Neural cell (in vitro differentiated cells): ENCODE measurements at regions not wholly inside any gene's neighbourhood (a gene's known extent, or its start where the extent isn't known, plus 50 kb on each side); places are given as distances from the start of the nearest gene placed in this dataset.

ENCODE experiments used
- H2AFZ ChIP-seq: fragments of 200-600, 300-800 bp; sonication (generic), shearing (Covaris generic); 2 replicates; pipeline ENCODE4 v1.6.0; 2014; ENCODE audit warnings: low read depth, mild to moderate bottlenecking, antibody characterized with exemption, low read length, moderate library complexity
- H3F3A ChIP-seq: fragments of 200-600 bp; shearing (Covaris generic); 2 replicates; pipeline ENCODE4 v1.6.1; 2016; ENCODE audit warnings: mild to moderate bottlenecking, moderate library complexity, mixed read lengths, antibody characterized with exemption, low read length; ENCODE audit not compliant: insufficient read depth, poor library complexity, severe bottlenecking
- H3K27ac ChIP-seq: fragments of 200-600, 300-800 bp; sonication (generic), shearing (Covaris generic); 2 replicates; pipeline ENCODE4 v1.5.1; 2014; ENCODE audit warnings: mild to moderate bottlenecking, low read length, moderate library complexity
- H3K27me3 ChIP-seq: fragments of 300-800, 200-600 bp; sonication (generic), shearing (Covaris generic); 2 replicates; pipeline ENCODE4 v1.6.0; 2014; ENCODE audit warnings: mild to moderate bottlenecking, low read depth, low read length, moderate library complexity; ENCODE audit not compliant: insufficient read depth
- H3K36me3 ChIP-seq: fragments of 300-800, 200-600 bp; sonication (generic), shearing (Covaris generic); 2 replicates; pipeline ENCODE4 v1.5.1; 2014; ENCODE audit warnings: mild to moderate bottlenecking, antibody characterized with exemption, low read length, moderate library complexity; ENCODE audit not compliant: insufficient read depth
- H3K4me2 ChIP-seq: fragments of 300-800, 200-600 bp; sonication (generic), shearing (Covaris generic); 2 replicates; pipeline ENCODE4 v1.6.0; 2014; ENCODE audit warnings: mild to moderate bottlenecking, low read length
- H3K4me3 ChIP-seq: fragments of 300-800, 200-600 bp; sonication (generic), shearing (Covaris generic); 2 replicates; pipeline ENCODE4 v1.5.1; 2014; ENCODE audit warnings: mild to moderate bottlenecking, low read length, moderate library complexity
- H3K79me2 ChIP-seq: fragments of 200-600 bp; shearing (Covaris generic); replicated peaks from 2 replicates; pipeline ENCODE4 v1.6.0; 2014; ENCODE audit warnings: mild to moderate bottlenecking, low read length, moderate library complexity; ENCODE audit not compliant: insufficient read depth
- H3K9ac ChIP-seq: fragments of 300-800, 200-600 bp; sonication (generic), shearing (Covaris generic); 2 replicates; pipeline ENCODE4 v1.6.1; 2016; ENCODE audit warnings: mild to moderate bottlenecking, low read length, mixed read lengths
- H3K9me2 ChIP-seq: fragments of 200-600 bp; shearing (Covaris generic); 2 replicates; pipeline ENCODE4 v1.6.1; 2016; ENCODE audit warnings: mild to moderate bottlenecking, low read length, mixed read lengths; ENCODE audit not compliant: insufficient read depth
- H3K9me3 ChIP-seq: fragments of 200-600, 300-800 bp; sonication (generic), shearing (Covaris generic); 2 replicates; pipeline ENCODE4 v1.6.1; 2016; ENCODE audit warnings: mild to moderate bottlenecking, mixed run types, low read length, moderate library complexity, mixed read lengths
- H4K20me1 ChIP-seq: fragments of 200-600 bp; shearing (Covaris generic); 2 replicates; pipeline ENCODE4 v1.6.1; 2016; ENCODE audit warnings: mild to moderate bottlenecking, mixed run types; ENCODE audit not compliant: insufficient read depth
- EP300 ChIP-seq: fragments of 450-650 bp; conservative IDR thresholded peaks from 2 replicates; pipeline ENCODE4 v1.6.1; 2014; ENCODE audit warnings: antibody characterized with exemption, mild to moderate bottlenecking, moderate library complexity; ENCODE audit not compliant: poor library complexity, severe bottlenecking
- EZH2 ChIP-seq: fragments of 200-600, 300-800 bp; shearing (Covaris generic), sonication (generic); IDR thresholded peaks from 2 replicates; pipeline ENCODE4 v1.6.1; 2014; ENCODE audit warnings: antibody characterized with exemption, low read length, borderline replicate concordance, mild to moderate bottlenecking; ENCODE audit not compliant: insufficient read depth, poor library complexity, severe bottlenecking
- MXI1 ChIP-seq: fragments of 450-650 bp; conservative IDR thresholded peaks from 2 replicates; pipeline ENCODE4 v1.6.1; 2014; ENCODE audit warnings: antibody characterized with exemption, mild to moderate bottlenecking; ENCODE audit not compliant: poor library complexity, severe bottlenecking
- POLR2AphosphoS5 ChIP-seq: IDR thresholded peaks from 2 replicates; pipeline ENCODE4 v1.6.1; 2012
- RAD21 ChIP-seq: fragments of 450-650 bp; conservative IDR thresholded peaks from 2 replicates; pipeline ENCODE4 v1.6.1; 2014; ENCODE audit warnings: antibody characterized with exemption, mild to moderate bottlenecking, moderate library complexity
- SMC3 ChIP-seq: fragments of 450-650 bp; conservative IDR thresholded peaks from 2 replicates; pipeline ENCODE4 v1.6.1; 2014; ENCODE audit warnings: antibody characterized with exemption, mild to moderate bottlenecking, moderate library complexity; ENCODE audit not compliant: poor library complexity
- TAF1 ChIP-seq: IDR thresholded peaks from 2 replicates; pipeline ENCODE4 v1.6.1; 2012; ENCODE audit warnings: low read depth
- TF ChIP-seq, protein P1 (sequence below): fragments of 450-650 bp; IDR thresholded peaks from 2 replicates; pipeline ENCODE4 v1.5.1; 2014; ENCODE audit warnings: antibody characterized with exemption, mild to moderate bottlenecking, moderate library complexity; ENCODE audit not compliant: poor library complexity, severe bottlenecking
- TF ChIP-seq, protein P2 (sequence below): IDR thresholded peaks from 2 replicates; pipeline ENCODE4 v1.6.1; 2012; ENCODE audit warnings: borderline replicate concordance

DNA sequence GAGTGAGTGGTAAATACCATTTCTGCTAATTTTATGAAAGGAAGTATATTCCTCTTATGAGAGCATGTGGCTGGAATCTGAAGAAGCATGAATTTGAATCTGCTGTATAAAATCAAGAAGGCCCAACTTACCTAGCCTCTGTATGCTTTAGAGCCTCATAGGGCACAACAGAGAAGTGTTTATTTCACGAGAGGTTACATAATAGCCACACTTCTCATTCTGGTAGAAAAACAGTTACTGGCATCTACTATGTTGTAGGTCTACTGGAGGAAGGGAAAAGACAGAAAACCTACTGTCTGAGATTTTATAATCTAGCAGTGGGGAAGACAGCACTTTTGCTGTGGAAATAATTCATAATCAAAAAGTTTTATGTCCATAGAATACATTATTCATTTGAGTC lies 172.6 kb upstream of the ZNF608 start:
- Histone ChIP-seq H3K9me2 (no peaks in the 10 kb centered on the region), H3K9ac (no peak overlapping the region), H3K36me3 (no peaks in the 10 kb centered on the region), H2AFZ (no peak overlapping the region), H3K79me2 (no peaks in the 10 kb centered on the region), H3K27me3 (no peaks in the 10 kb centered on the region), H3K9me3 (no peaks in the 10 kb centered on the region), H4K20me1 (no peaks in the 10 kb centered on the region), H3F3A (peaks cover 5% of the 10 kb centered on the region), H3K4me3 (no peak overlapping the region), H3K27ac (no peak overlapping the region), H3K4me2 (no peak overlapping the region)
- TF ChIP-seq TAF1, result no peak
- TF ChIP-seq, protein P1, sequence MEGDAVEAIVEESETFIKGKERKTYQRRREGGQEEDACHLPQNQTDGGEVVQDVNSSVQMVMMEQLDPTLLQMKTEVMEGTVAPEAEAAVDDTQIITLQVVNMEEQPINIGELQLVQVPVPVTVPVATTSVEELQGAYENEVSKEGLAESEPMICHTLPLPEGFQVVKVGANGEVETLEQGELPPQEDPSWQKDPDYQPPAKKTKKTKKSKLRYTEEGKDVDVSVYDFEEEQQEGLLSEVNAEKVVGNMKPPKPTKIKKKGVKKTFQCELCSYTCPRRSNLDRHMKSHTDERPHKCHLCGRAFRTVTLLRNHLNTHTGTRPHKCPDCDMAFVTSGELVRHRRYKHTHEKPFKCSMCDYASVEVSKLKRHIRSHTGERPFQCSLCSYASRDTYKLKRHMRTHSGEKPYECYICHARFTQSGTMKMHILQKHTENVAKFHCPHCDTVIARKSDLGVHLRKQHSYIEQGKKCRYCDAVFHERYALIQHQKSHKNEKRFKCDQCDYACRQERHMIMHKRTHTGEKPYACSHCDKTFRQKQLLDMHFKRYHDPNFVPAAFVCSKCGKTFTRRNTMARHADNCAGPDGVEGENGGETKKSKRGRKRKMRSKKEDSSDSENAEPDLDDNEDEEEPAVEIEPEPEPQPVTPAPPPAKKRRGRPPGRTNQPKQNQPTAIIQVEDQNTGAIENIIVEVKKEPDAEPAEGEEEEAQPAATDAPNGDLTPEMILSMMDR, result no peak
- TF ChIP-seq RAD21, result no peak
- TF ChIP-seq SMC3, result no peak
- TF ChIP-seq, protein P2, sequence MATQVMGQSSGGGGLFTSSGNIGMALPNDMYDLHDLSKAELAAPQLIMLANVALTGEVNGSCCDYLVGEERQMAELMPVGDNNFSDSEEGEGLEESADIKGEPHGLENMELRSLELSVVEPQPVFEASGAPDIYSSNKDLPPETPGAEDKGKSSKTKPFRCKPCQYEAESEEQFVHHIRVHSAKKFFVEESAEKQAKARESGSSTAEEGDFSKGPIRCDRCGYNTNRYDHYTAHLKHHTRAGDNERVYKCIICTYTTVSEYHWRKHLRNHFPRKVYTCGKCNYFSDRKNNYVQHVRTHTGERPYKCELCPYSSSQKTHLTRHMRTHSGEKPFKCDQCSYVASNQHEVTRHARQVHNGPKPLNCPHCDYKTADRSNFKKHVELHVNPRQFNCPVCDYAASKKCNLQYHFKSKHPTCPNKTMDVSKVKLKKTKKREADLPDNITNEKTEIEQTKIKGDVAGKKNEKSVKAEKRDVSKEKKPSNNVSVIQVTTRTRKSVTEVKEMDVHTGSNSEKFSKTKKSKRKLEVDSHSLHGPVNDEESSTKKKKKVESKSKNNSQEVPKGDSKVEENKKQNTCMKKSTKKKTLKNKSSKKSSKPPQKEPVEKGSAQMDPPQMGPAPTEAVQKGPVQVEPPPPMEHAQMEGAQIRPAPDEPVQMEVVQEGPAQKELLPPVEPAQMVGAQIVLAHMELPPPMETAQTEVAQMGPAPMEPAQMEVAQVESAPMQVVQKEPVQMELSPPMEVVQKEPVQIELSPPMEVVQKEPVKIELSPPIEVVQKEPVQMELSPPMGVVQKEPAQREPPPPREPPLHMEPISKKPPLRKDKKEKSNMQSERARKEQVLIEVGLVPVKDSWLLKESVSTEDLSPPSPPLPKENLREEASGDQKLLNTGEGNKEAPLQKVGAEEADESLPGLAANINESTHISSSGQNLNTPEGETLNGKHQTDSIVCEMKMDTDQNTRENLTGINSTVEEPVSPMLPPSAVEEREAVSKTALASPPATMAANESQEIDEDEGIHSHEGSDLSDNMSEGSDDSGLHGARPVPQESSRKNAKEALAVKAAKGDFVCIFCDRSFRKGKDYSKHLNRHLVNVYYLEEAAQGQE, result no peak
- no peak for TF ChIP-seq POLR2AphosphoS5
- no peak for TF ChIP-seq MXI1
- no peak for TF ChIP-seq EP300
- no peak for TF ChIP-seq EZH2

DNA sequence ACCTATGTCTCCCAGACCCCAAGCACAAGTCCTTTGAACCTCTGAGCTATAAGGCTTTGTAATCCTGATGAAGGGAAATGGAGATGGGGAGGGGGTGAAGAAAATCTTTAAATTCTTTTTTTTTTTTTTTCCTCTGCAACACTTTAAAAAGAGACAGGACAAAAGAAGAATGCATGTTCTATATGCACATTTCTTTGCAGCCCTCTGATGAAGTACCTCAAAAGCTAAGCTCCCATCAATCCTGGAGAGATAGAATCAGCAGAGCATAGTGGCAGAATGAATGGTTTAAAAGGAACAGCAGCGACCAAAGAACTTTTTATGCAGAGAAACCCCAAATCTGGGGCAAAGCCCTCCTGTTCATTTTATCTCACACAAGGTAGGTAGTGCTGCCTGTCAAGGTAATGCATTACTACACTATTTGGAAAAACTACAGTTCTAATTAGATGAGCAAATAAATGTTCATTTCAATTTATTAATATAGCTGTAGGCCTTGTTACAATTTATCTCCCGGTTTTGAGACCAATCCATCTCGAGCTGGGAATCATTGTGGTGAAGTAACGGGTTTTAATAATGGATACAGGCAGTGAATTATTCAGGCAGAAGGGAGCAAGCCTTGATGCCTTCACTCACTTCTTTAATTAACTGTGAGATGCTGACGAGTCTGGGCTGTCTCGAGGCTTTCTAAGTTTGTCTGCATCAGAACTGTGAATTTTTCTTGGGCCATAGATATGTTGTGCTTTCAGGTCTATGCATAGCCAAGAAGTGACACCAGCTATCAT lies 173.5 kb upstream of the ZNF608 start:
- no peaks in the 10 kb centered on the region for H3K9me3 ChIP-seq
- H3K79me2 ChIP-seq, result no peaks in the 10 kb centered on the region
- H4K20me1 ChIP-seq, result no peaks in the 10 kb centered on the region
- H2AFZ ChIP-seq, result no peak overlapping the region
- peaks cover 5% of the 10 kb centered on the region for H3F3A ChIP-seq
- TF ChIP-seq EP300 (no peak), TAF1 (no peak), RAD21 (no peak), POLR2AphosphoS5 (no peak), EZH2 (no peak), MXI1 (no peak), SMC3 (no peak)
- TF ChIP-seq, protein P1, result no peak
- TF ChIP-seq, protein P2, result no peak
- H3K4me3 ChIP-seq, result no peak overlapping the region
- no peak overlapping the region for H3K27ac ChIP-seq
- no peaks in the 10 kb centered on the region for H3K27me3 ChIP-seq
- no peaks in the 10 kb centered on the region for H3K9me2 ChIP-seq
- H3K36me3 ChIP-seq, result no peaks in the 10 kb centered on the region
- no peak overlapping the region for H3K4me2 ChIP-seq
- no peak overlapping the region for H3K9ac ChIP-seq
